Prostate gland (tissue), 2 donors: ENCODE measurements at regions not wholly inside any gene's neighbourhood (a gene's known extent, or its start where the extent isn't known, plus 50 kb on each side); places are given as distances from the start of the nearest gene placed in this dataset.

Source experiments
- CTCF ChIP-seq, 4 experiments: fragments of 200-600 bp in 2 of 4; fragments of 450-650 bp in 2 of 4; sonication (generic) in 2 of 4; IDR thresholded peaks; 1 replicate in 3 of 4; 2 replicates in 1 of 4; pipeline ENCODE4 v1.5.1; 2016 to 2019; ENCODE audit warnings: antibody characterized with exemption in 4 of 4, mild to moderate bottlenecking in 2 of 4, moderate library complexity in 2 of 4
- POLR2A ChIP-seq: fragments of 450-650 bp; IDR thresholded peaks from one replicate; pipeline ENCODE4 v1.6.1; 2016; ENCODE audit warnings: antibody characterized with exemption, mild to moderate bottlenecking
- POLR2AphosphoS5 ChIP-seq: sonication (generic); formaldehyde crosslinking; IDR thresholded peaks from one replicate; pipeline ENCODE4 v1.6.1; 2017; ENCODE audit warnings: antibody characterized with exemption

GRCh38 chr12:25397001-25397400, 146.3 kb upstream of the KRAS start:
- TF ChIP-seq CTCF (IDR thresholded peaks at IDR 0.05) (no peak), POLR2AphosphoS5 (no peak), POLR2A (no peak)
